ENCODE measurements at regions not wholly inside any gene's neighbourhood (a gene's known extent, or its start where the extent isn't known, plus 50 kb on each side); places are given as distances from the start of the nearest gene placed in this dataset.
A peak's percentile ranks its signal among the peaks of the same experiment; 100 is the strongest.

DNA sequence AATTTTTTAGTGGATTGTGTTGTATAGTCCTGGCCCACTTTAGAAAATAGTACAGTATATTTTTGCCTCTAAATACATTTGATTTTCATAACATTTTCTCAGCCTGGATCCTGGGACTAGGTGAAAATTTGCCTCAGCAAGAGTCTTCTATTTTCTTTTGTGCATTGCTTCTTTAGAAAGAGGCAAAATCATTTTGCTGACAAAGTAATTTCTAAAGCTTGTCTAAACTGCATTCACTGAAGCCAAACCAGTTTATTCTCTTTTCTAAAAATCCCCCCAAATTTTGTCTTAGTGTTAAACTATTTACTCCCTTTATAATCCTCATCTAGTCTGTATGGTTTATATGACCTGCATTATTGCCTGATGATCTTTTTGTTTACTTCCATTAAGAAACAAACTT, 326.3 kb downstream of the C4orf33 start:
- Histone ChIP-seq H3K23ac (ENCODE audit: low read depth, low read length) (no peak overlapping the region), H3K18ac (ENCODE audit: low read depth, low read length) (no peak overlapping the region), H3K9ac (ENCODE audit: low read depth, low read length) (no peak overlapping the region), H3K56ac (ENCODE audit: extremely low read depth, insufficient read depth, low read length) (no peak overlapping the region), H2BK5ac (ENCODE audit: low read depth, low read length, poor library complexity, severe bottlenecking) (no peak overlapping the region), H4K8ac (ENCODE audit: low read depth in 2 of 2, low read length in 2 of 2) (no peak overlapping the region), H2BK15ac (ENCODE audit: low read depth, low read length) (no peak overlapping the region), H3K27ac (ENCODE audit: insufficient read depth, low read length) (no peak overlapping the region), H3K9me3 (ENCODE audit: control insufficient read depth, insufficient read depth, low read length) (0 out of 2 replicates have a peak, but pooled peaks cover 1% of the 10 kb centered on the region), H3K14ac (replicated peaks; ENCODE audit: low read depth, low read length) (no peak overlapping the region), H2AK9ac (replicated peaks; ENCODE audit: low read depth, low read length, poor library complexity) (no peak overlapping the region), H2BK20ac (ENCODE audit: low read depth, low read length) (no peak overlapping the region), H2AK5ac (ENCODE audit: low read depth, low read length) (no peak overlapping the region), H3K4me3 (ENCODE audit: insufficient read depth, low read depth, low read length) (no peak overlapping the region), H3K4me2 (ENCODE audit: low read depth, low read length) (no peak overlapping the region), H4K20me1 (ENCODE audit: insufficient read depth, low read length) (no peaks in the 10 kb centered on the region), H3K9me1 (ENCODE audit: insufficient read depth, low read length) (no peaks in the 10 kb centered on the region), H3K4me1 (ENCODE audit: control insufficient read depth, insufficient read depth, low read length) (no peaks in the 10 kb centered on the region), H2BK120ac (ENCODE audit: low read depth, low read length) (no peak overlapping the region), H4K91ac (ENCODE audit: insufficient read depth, low read depth, low read length) (no peak overlapping the region), H3K27me3 (ENCODE audit: control insufficient read depth, insufficient read depth, low read length) (no peaks in the 10 kb centered on the region), H3K36me3 (ENCODE audit: control insufficient read depth, insufficient read depth, low read length) (no peaks in the 10 kb centered on the region), H3K4ac (ENCODE audit: low read depth, low read length) (no peak overlapping the region), H4K5ac (ENCODE audit: low read depth, low read length) (no peak overlapping the region), H3K79me1 (ENCODE audit: low read depth in 1 of 2, low read length in 2 of 2) (no peaks in the 10 kb centered on the region), H2AFZ (replicated peaks; ENCODE audit: low read length, poor library complexity) (no peak overlapping the region)
- ATAC-seq (ENCODE audit: low read depth) (no peak), DNase-seq (no peak)
- TF ChIP-seq, protein P1, sequence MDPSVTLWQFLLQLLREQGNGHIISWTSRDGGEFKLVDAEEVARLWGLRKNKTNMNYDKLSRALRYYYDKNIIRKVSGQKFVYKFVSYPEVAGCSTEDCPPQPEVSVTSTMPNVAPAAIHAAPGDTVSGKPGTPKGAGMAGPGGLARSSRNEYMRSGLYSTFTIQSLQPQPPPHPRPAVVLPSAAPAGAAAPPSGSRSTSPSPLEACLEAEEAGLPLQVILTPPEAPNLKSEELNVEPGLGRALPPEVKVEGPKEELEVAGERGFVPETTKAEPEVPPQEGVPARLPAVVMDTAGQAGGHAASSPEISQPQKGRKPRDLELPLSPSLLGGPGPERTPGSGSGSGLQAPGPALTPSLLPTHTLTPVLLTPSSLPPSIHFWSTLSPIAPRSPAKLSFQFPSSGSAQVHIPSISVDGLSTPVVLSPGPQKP (IDR thresholded peaks at IDR 0.05; ENCODE audit: borderline replicate concordance, low read depth, low read length) = no peak
- no peak for TF ChIP-seq RCOR1 (IDR thresholded peaks at IDR 0.05; ENCODE audit: insufficient replicate concordance, low read length)
- TF ChIP-seq MAFK (IDR thresholded peaks at IDR 0.05; ENCODE audit: low read depth, low read length) = peak; percentile 47
- in situ Hi-C loops (cut with MboI; ENCODE audit: low sequenced_read_pairs) (no loop called here), dilution Hi-C loops (cut with HindIII; ENCODE audit: low sequenced_read_pairs, unreplicated experiment) (no loop called here), intact Hi-C loops (cut with micrococcal nuclease) (no loop called here)
- CTCF ChIA-PET = no interaction called here
- POLR2A ChIA-PET (ENCODE audit: unreplicated experiment) = no interaction called here
- no TSS peak for BruUV-seq (replicated peaks)

Data from IMR-90 (cell line).